ENCODE measurements at regions not wholly inside any gene's neighbourhood (a gene's known extent, or its start where the extent isn't known, plus 50 kb on each side); places are given as distances from the start of the nearest gene placed in this dataset.

DNA sequence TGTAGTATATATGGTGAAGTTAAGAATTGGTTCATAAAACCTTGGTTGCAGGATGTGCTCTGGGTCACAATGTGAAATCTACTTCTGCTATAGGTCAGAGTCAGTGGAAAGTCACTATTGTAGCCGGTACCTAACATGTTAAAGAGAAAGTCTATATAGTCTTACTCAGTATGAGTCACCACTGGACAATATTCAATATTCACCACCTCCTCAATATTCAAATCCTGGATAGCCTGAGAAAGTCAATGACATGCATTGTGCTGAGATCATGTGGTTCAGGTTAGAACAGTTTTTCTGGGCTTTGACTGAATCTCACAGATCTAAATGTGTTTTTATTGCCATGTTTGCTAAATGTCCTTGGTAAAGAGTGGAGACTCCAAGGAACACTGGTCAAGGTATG is 108.8 kb downstream of the HMHB1 start:
- no peak for TF ChIP-seq FOXJ3 (CRISPR knock-in tag; IDR thresholded peaks at IDR 0.05)
- TF ChIP-seq, protein P1, sequence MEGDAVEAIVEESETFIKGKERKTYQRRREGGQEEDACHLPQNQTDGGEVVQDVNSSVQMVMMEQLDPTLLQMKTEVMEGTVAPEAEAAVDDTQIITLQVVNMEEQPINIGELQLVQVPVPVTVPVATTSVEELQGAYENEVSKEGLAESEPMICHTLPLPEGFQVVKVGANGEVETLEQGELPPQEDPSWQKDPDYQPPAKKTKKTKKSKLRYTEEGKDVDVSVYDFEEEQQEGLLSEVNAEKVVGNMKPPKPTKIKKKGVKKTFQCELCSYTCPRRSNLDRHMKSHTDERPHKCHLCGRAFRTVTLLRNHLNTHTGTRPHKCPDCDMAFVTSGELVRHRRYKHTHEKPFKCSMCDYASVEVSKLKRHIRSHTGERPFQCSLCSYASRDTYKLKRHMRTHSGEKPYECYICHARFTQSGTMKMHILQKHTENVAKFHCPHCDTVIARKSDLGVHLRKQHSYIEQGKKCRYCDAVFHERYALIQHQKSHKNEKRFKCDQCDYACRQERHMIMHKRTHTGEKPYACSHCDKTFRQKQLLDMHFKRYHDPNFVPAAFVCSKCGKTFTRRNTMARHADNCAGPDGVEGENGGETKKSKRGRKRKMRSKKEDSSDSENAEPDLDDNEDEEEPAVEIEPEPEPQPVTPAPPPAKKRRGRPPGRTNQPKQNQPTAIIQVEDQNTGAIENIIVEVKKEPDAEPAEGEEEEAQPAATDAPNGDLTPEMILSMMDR (IDR thresholded peaks at IDR 0.05): no peak
- no peak for TF ChIP-seq RFX5 (IDR thresholded peaks at IDR 0.05; ENCODE audit: low read length)
- no peak for TF ChIP-seq ELF1 (IDR thresholded peaks at IDR 0.05)
- no peak for TF ChIP-seq NRF1 (IDR thresholded peaks at IDR 0.05; ENCODE audit: low read depth, low read length)
- no peak for TF ChIP-seq REST (IDR thresholded peaks at IDR 0.05; ENCODE audit: low read depth, low read length)
- TF ChIP-seq POLR2AphosphoS5 (IDR thresholded peaks at IDR 0.05; ENCODE audit: low read depth, low read length): no peak
- TF ChIP-seq TAF1 (IDR thresholded peaks at IDR 0.05; ENCODE audit: borderline replicate concordance, low read depth, low read length): no peak
